ENCODE measurements at regions not wholly inside any gene's neighbourhood (a gene's known extent, or its start where the extent isn't known, plus 50 kb on each side); places are given as distances from the start of the nearest gene placed in this dataset.

GRCh38 chr22:48456449-48456848 lies 1371.2 kb downstream of the BRD1 start (continued):
- TF ChIP-seq MLXIP (CRISPR knock-in tag; IDR thresholded peaks at IDR 0.05; ENCODE audit: borderline replicate concordance) (no peak), PHF20 (CRISPR knock-in tag; IDR thresholded peaks at IDR 0.05) (no peak)

- FAIRE-seq (no peak), DNase-seq (ENCODE audit: low spot score) (no peak), ATAC-seq (no peak)
- H3K9me3 ChIP-seq (ENCODE audit: low read length) = no peaks in the 10 kb centered on the region
- intact Hi-C loops (cut with micrococcal nuclease; ENCODE audit: unreplicated experiment) (no loop called here), in situ Hi-C loops (cut with HindIII; ENCODE audit: extremely low pct_ligation_motif_present, low pct_unique_long_range_greater_than_20kb) (no loop called here)
- H3K79me2 ChIP-seq (ENCODE audit: insufficient read depth, low read length) = no peaks in the 10 kb centered on the region
- no peaks in the 10 kb centered on the region for H3K4me1 ChIP-seq (ENCODE audit: insufficient read depth, low read length)
- H3K36me3 ChIP-seq (replicated peaks in 1 of 2; ENCODE audit: control insufficient read depth in 1 of 2, insufficient read depth in 2 of 2, low read length in 2 of 2) = no peaks in the 10 kb centered on the region
- no peaks in the 10 kb centered on the region for H4K20me1 ChIP-seq (ENCODE audit: insufficient read depth, low read length)
- peaks cover 7 to 60% of the 10 kb centered on the region in 2 experiments; a peak in 4 of 5 replicates for H3K27me3 ChIP-seq (ENCODE audit: control insufficient read depth in 1 of 2, insufficient read depth in 2 of 2, low read length in 2 of 2)
- TF ChIP-seq ATF5 (CRISPR knock-in tag; IDR thresholded peaks at IDR 0.05; ENCODE audit: low read depth) (no peak), RBFOX2 (IDR thresholded peaks at IDR 0.05; ENCODE audit: low read depth, low read length) (no peak), ZNF569 (CRISPR knock-in tag; IDR thresholded peaks at IDR 0.05; ENCODE audit: borderline replicate concordance) (no peak), ZMYM2 (CRISPR knock-in tag; IDR thresholded peaks at IDR 0.05) (no peak), SIN3A (IDR thresholded peaks at IDR 0.05; ENCODE audit: borderline replicate concordance, low read depth, low read length) (no peak), WIZ (CRISPR knock-in tag; IDR thresholded peaks at IDR 0.05) (no peak), FOXJ3 (CRISPR knock-in tag; IDR thresholded peaks at IDR 0.05; ENCODE audit: borderline replicate concordance) (no peak), ZSCAN12 (CRISPR knock-in tag; IDR thresholded peaks at IDR 0.05) (no peak), THAP11 (CRISPR knock-in tag; IDR thresholded peaks at IDR 0.05) (no peak), HNRNPUL1 (IDR thresholded peaks at IDR 0.05; ENCODE audit: low read depth, low read length) (no peak)
- WGBS (ENCODE audit: low lambda C conversion rate) = under 1% methylated on average over 10 of the region's 14 CpGs
- no peak overlapping the region for H2AFZ ChIP-seq (ENCODE audit: low read length)
- no peak overlapping the region for H3K9ac ChIP-seq (ENCODE audit: insufficient read depth, low read depth, low read length)
- H3K4me3 ChIP-seq (replicated peaks in 1 of 3; ENCODE audit: insufficient read depth in 1 of 3, low read depth in 2 of 3, low read length in 3 of 3) = no peak overlapping the region
- no peak overlapping the region for H3K27ac ChIP-seq (ENCODE audit: extremely low read length, insufficient read depth, low read length)
- ChIA-PET CTCF (ENCODE audit: low intra/inter-chr PET ratio, low total read pairs) (no interaction called here), POLR2A (no interaction called here)
- H3K4me2 ChIP-seq (ENCODE audit: low read depth, low read length) = no peak overlapping the region
- no TSS peak for BruUV-seq (replicated peaks)
These were observed 1373.8 kb downstream of the BRD1 start for GRCh38 chr22:48453751-48454485.

Data from HepG2 (cell line).